ENCODE measurements at regions not wholly inside any gene's neighbourhood (a gene's known extent, or its start where the extent isn't known, plus 50 kb on each side); places are given as distances from the start of the nearest gene placed in this dataset.

GRCh38 chr2:221282386-221282785, 289.7 kb downstream of the EPHA4 start:
- Histone ChIP-seq H3K9ac (ENCODE audit: low read length) (no peak overlapping the region), H3F3A (ENCODE audit: insufficient read depth, low read length) (no peaks in the 10 kb centered on the region), H2AFZ (ENCODE audit: low read length) (no peak overlapping the region), H3K79me2 (ENCODE audit: insufficient read depth, low read length) (no peaks in the 10 kb centered on the region), H3K27me3 (ENCODE audit: insufficient read depth, low read length) (no peaks in the 10 kb centered on the region), H3K9me2 (ENCODE audit: low read depth, low read length) (no peaks in the 10 kb centered on the region), H3K4me3 (ENCODE audit: low read depth, low read length, poor library complexity, severe bottlenecking) (no peak overlapping the region), H3K4me2 (ENCODE audit: low read length) (no peak overlapping the region), H3K9me3 (ENCODE audit: low read length) (no peaks in the 10 kb centered on the region), H4K20me1 (ENCODE audit: insufficient read depth, low read length) (no peaks in the 10 kb centered on the region), H3K4me1 (ENCODE audit: insufficient read depth, low read length, severe bottlenecking) (no peaks in the 10 kb centered on the region), H3K36me3 (ENCODE audit: insufficient read depth, low read length) (no peaks in the 10 kb centered on the region), H3K27ac (ENCODE audit: low read depth, low read length, poor library complexity, severe bottlenecking) (no peak overlapping the region)
- TF ChIP-seq EZH2 (IDR thresholded peaks at IDR 0.05; ENCODE audit: borderline replicate concordance, low read length) (no peak), CTCF (IDR thresholded peaks at IDR 0.05; ENCODE audit: low read length) (no peak)

GRCh38 chr2:221283896-221284545, 288.1 kb downstream of the EPHA4 start:
- Histone ChIP-seq H3K4me1 (ENCODE audit: insufficient read depth, low read length, severe bottlenecking) (no peaks in the 10 kb centered on the region), H3K9me3 (ENCODE audit: low read length) (no peaks in the 10 kb centered on the region), H4K20me1 (ENCODE audit: insufficient read depth, low read length) (no peaks in the 10 kb centered on the region), H3F3A (ENCODE audit: insufficient read depth, low read length) (no peaks in the 10 kb centered on the region), H3K9ac (ENCODE audit: low read length) (no peak overlapping the region), H3K4me2 (ENCODE audit: low read length) (no peak overlapping the region), H3K9me2 (ENCODE audit: low read depth, low read length) (no peaks in the 10 kb centered on the region), H3K36me3 (ENCODE audit: insufficient read depth, low read length) (no peaks in the 10 kb centered on the region), H3K79me2 (ENCODE audit: insufficient read depth, low read length) (no peaks in the 10 kb centered on the region), H3K27me3 (ENCODE audit: insufficient read depth, low read length) (no peaks in the 10 kb centered on the region), H3K27ac (ENCODE audit: low read depth, low read length, poor library complexity, severe bottlenecking) (no peak overlapping the region), H2AFZ (ENCODE audit: low read length) (no peak overlapping the region), H3K4me3 (ENCODE audit: low read depth, low read length, poor library complexity, severe bottlenecking) (no peak overlapping the region)
- TF ChIP-seq EZH2 (IDR thresholded peaks at IDR 0.05; ENCODE audit: borderline replicate concordance, low read length) (no peak), CTCF (IDR thresholded peaks at IDR 0.05; ENCODE audit: low read length) (no peak)

- Histone ChIP-seq H4K20me1 (ENCODE audit: insufficient read depth, low read length) (no peaks in the 10 kb centered on the region), H3F3A (ENCODE audit: insufficient read depth, low read length) (no peaks in the 10 kb centered on the region), H3K9me3 (ENCODE audit: low read length) (no peaks in the 10 kb centered on the region), H3K27me3 (ENCODE audit: insufficient read depth, low read length) (no peaks in the 10 kb centered on the region), H3K36me3 (ENCODE audit: insufficient read depth, low read length) (no peaks in the 10 kb centered on the region), H2AFZ (ENCODE audit: low read length) (no peak overlapping the region), H3K4me3 (ENCODE audit: low read depth, low read length, poor library complexity, severe bottlenecking) (no peak overlapping the region), H3K79me2 (ENCODE audit: insufficient read depth, low read length) (no peaks in the 10 kb centered on the region), H3K9me2 (ENCODE audit: low read depth, low read length) (no peaks in the 10 kb centered on the region), H3K4me2 (ENCODE audit: low read length) (no peak overlapping the region), H3K27ac (ENCODE audit: low read depth, low read length, poor library complexity, severe bottlenecking) (no peak overlapping the region), H3K4me1 (ENCODE audit: insufficient read depth, low read length, severe bottlenecking) (no peaks in the 10 kb centered on the region), H3K9ac (ENCODE audit: low read length) (no peak overlapping the region)
- TF ChIP-seq CTCF (IDR thresholded peaks at IDR 0.05; ENCODE audit: low read length) (no peak), EZH2 (IDR thresholded peaks at IDR 0.05; ENCODE audit: borderline replicate concordance, low read length) (no peak)
Observed at GRCh38 chr2:221285148-221285547, 287.0 kb downstream of the EPHA4 start.

All from OCI-LY1 (cell line).